Glutamatergic neuron (in vitro differentiated cells): ENCODE measurements at regions not wholly inside any gene's neighbourhood (a gene's known extent, or its start where the extent isn't known, plus 50 kb on each side); places are given as distances from the start of the nearest gene placed in this dataset.

Source experiments
- DNase-seq: peaks from one replicate; pipeline ENCODE4 v3.0.0; 2022
- H3K27ac Mint-ChIP-seq: one replicate; pipeline ENCODE4 v1.8.0; 2020; ENCODE audit warnings: mild to moderate bottlenecking, mixed read lengths, inconsistent platforms; ENCODE audit not compliant: unreplicated experiment
- H3K27me3 Mint-ChIP-seq: one replicate; pipeline ENCODE4 v1.8.0; 2020; ENCODE audit warnings: mild to moderate bottlenecking, moderate library complexity, mixed read lengths, inconsistent platforms; ENCODE audit not compliant: unreplicated experiment
- H3K36me3 Mint-ChIP-seq: one replicate; pipeline ENCODE4 v1.8.0; 2020; ENCODE audit warnings: mild to moderate bottlenecking, mixed read lengths, inconsistent platforms; ENCODE audit not compliant: unreplicated experiment
- H3K4me1 Mint-ChIP-seq: one replicate; pipeline ENCODE4 v1.8.0; 2020; ENCODE audit warnings: mild to moderate bottlenecking, low read depth, mixed read lengths, inconsistent platforms; ENCODE audit not compliant: unreplicated experiment
- H3K4me3 Mint-ChIP-seq: one replicate; pipeline ENCODE4 v1.8.0; 2020; ENCODE audit warnings: mild to moderate bottlenecking, mixed read lengths, inconsistent platforms; ENCODE audit not compliant: unreplicated experiment
- H3K9me3 Mint-ChIP-seq: one replicate; pipeline ENCODE4 v1.8.0; 2020; ENCODE audit warnings: mild to moderate bottlenecking, moderate library complexity, mixed read lengths, inconsistent platforms; ENCODE audit not compliant: unreplicated experiment
- CTCF ChIP-seq: fragments of 200-600 bp; sonication (generic); IDR thresholded peaks from one replicate; pipeline ENCODE4 v1.5.0; 2021; ENCODE audit not compliant: partially characterized antibody, unreplicated experiment

GRCh38 chr6:74208239-74208638 lies 512.2 kb downstream of the CD109 start:
- no peaks in the 10 kb centered on the region for H3K4me1 Mint-ChIP-seq
- no peaks in the 10 kb centered on the region for H3K27me3 Mint-ChIP-seq
- no peak for TF ChIP-seq CTCF
- no peaks in the 10 kb centered on the region for H3K9me3 Mint-ChIP-seq
- H3K27ac Mint-ChIP-seq = no peak overlapping the region
- H3K4me3 Mint-ChIP-seq = no peak overlapping the region
- peaks cover 11% of the 10 kb centered on the region for H3K36me3 Mint-ChIP-seq
- DNase-seq = no peak

GRCh38 chr6:74199215-74199915 lies 503.4 kb downstream of the CD109 start:
- Mint-ChIP-seq H3K27ac (no peak overlapping the region), H3K4me3 (no peak overlapping the region), H3K9me3 (no peaks in the 10 kb centered on the region), H3K4me1 (no peaks in the 10 kb centered on the region), H3K36me3 (no peaks in the 10 kb centered on the region), H3K27me3 (no peaks in the 10 kb centered on the region)
- no peak for DNase-seq
- no peak for TF ChIP-seq CTCF

- no peak for DNase-seq
- TF ChIP-seq CTCF = no peak
- Mint-ChIP-seq H3K4me3 (no peak overlapping the region), H3K9me3 (no peaks in the 10 kb centered on the region), H3K4me1 (no peaks in the 10 kb centered on the region), H3K27ac (no peak overlapping the region), H3K36me3 (no peaks in the 10 kb centered on the region), H3K27me3 (no peaks in the 10 kb centered on the region)
Measured at GRCh38 chr6:74197310-74197709, 501.3 kb downstream of the CD109 start.

GRCh38 chr6:74187811-74188210 lies 491.8 kb downstream of the CD109 start:
- no peak for DNase-seq
- H3K27me3 Mint-ChIP-seq = no peaks in the 10 kb centered on the region
- no peak overlapping the region for H3K4me3 Mint-ChIP-seq
- no peak overlapping the region for H3K27ac Mint-ChIP-seq
- no peaks in the 10 kb centered on the region for H3K9me3 Mint-ChIP-seq
- H3K36me3 Mint-ChIP-seq = no peaks in the 10 kb centered on the region
- H3K4me1 Mint-ChIP-seq = no peaks in the 10 kb centered on the region
- no peak for TF ChIP-seq CTCF

GRCh38 chr6:74182992-74183391 lies 487.0 kb downstream of the CD109 start:
- Mint-ChIP-seq H3K36me3 (no peaks in the 10 kb centered on the region), H3K9me3 (no peaks in the 10 kb centered on the region), H3K4me1 (no peaks in the 10 kb centered on the region), H3K27me3 (no peaks in the 10 kb centered on the region), H3K4me3 (no peak overlapping the region), H3K27ac (no peak overlapping the region)
- DNase-seq = no peak
- no peak for TF ChIP-seq CTCF
